Smooth muscle cell (in vitro differentiated cells): ENCODE measurements at regions not wholly inside any gene's neighbourhood (a gene's known extent, or its start where the extent isn't known, plus 50 kb on each side); places are given as distances from the start of the nearest gene placed in this dataset.
"Not testable (repeated sequence)": the region's sequence is repeated elsewhere in the genome, so short reads cannot be mapped to it uniquely, and the experiment has no call there.

ENCODE experiments used
- DNase-seq: peaks from one replicate; lab custom pipeline; 2025; ENCODE audit not compliant: unreplicated experiment; lab: John Stamatoyannopoulos, UW
- H2AFZ ChIP-seq: fragments of 200-600 bp; sonication (generic); 2 replicates; pipeline ENCODE4 v1.6.0; 2016; ENCODE audit warnings: antibody characterized with exemption, low read depth, mild to moderate bottlenecking
- H3F3A ChIP-seq: fragments of 200-600 bp; sonication (generic); 2 replicates; pipeline ENCODE4 v1.6.0; 2017; ENCODE audit warnings: antibody characterized with exemption, low read depth
- H3K27ac ChIP-seq: fragments of 200-600 bp; sonication (generic); 2 replicates; pipeline ENCODE4 v1.5.1; 2016; ENCODE audit warnings: low read depth, mild to moderate bottlenecking
- H3K27me3 ChIP-seq: fragments of 200-600 bp; sonication (generic); 2 replicates; pipeline ENCODE4 v1.6.1; 2016; ENCODE audit warnings: low read depth, mild to moderate bottlenecking
- H3K36me3 ChIP-seq: fragments of 200-600 bp; sonication (generic); 2 replicates; pipeline ENCODE4 v1.5.1; 2016; ENCODE audit warnings: low read depth
- H3K4me1 ChIP-seq: fragments of 200-600 bp; sonication (generic); 2 replicates; pipeline ENCODE4 v1.5.1; 2016; ENCODE audit warnings: low read depth
- H3K4me2 ChIP-seq: fragments of 200-600 bp; sonication (generic); 2 replicates; pipeline ENCODE4 v1.6.0; 2016; ENCODE audit warnings: mild to moderate bottlenecking
- H3K4me3 ChIP-seq: fragments of 200-600 bp; sonication (generic); 2 replicates; pipeline ENCODE4 v1.5.1; 2016; ENCODE audit warnings: mild to moderate bottlenecking
- H3K79me2 ChIP-seq: fragments of 200-600 bp; sonication (generic); 2 replicates; pipeline ENCODE4 v1.6.0; 2016; ENCODE audit warnings: low read depth, mild to moderate bottlenecking
- H3K9ac ChIP-seq: fragments of 200-600 bp; sonication (generic); 2 replicates; pipeline ENCODE4 v1.6.0; 2016; ENCODE audit warnings: low read depth
- H3K9me3 ChIP-seq: fragments of 200-600 bp; sonication (generic); replicated peaks from 2 replicates; pipeline ENCODE4 v1.5.1; 2016; ENCODE audit warnings: low read depth
- H4K20me1 ChIP-seq: fragments of 200-600 bp; sonication (generic); 2 replicates; pipeline ENCODE4 v1.6.0; 2016; ENCODE audit warnings: low read depth
- WGBS: methylation state at CpG from one replicate; pipeline ENCODE4 v1.1.7; 2016; ENCODE audit warnings: low lambda C conversion rate; 5-methylcytosine and 5-hydroxymethylcytosine counted together
- TF ChIP-seq, protein P1 (sequence below): fragments of 200-600 bp; sonication (generic); IDR thresholded peaks from 2 replicates; pipeline ENCODE4 v1.5.1; 2017; ENCODE audit warnings: borderline replicate concordance, mild to moderate bottlenecking, antibody characterized with exemption; ENCODE audit not compliant: insufficient read depth, poor library complexity, severe bottlenecking

DNA sequence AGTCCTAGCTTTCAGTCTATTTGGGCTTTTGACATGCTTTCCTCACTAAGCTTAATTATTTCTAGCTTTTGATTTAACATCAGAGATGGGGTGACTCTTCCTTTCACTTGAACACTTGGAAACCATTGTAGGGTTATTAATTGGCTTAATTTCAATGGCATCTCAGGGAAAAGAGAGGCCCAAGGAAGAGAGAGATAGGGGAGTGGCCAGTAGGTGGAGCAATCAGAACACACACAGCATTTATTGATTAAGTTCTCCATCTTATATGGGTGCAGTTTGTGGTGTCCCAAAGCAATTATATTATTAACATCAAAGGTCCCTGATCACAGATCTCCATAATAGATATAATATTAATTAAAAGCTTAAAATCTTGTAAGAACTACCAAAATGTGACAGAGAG is 1466.1 kb upstream of the SEL1L start:
- H3K27me3 ChIP-seq = no peaks in the 10 kb centered on the region
- H3K9ac ChIP-seq = no peak overlapping the region
- no peaks in the 10 kb centered on the region for H4K20me1 ChIP-seq
- TF ChIP-seq, protein P1, sequence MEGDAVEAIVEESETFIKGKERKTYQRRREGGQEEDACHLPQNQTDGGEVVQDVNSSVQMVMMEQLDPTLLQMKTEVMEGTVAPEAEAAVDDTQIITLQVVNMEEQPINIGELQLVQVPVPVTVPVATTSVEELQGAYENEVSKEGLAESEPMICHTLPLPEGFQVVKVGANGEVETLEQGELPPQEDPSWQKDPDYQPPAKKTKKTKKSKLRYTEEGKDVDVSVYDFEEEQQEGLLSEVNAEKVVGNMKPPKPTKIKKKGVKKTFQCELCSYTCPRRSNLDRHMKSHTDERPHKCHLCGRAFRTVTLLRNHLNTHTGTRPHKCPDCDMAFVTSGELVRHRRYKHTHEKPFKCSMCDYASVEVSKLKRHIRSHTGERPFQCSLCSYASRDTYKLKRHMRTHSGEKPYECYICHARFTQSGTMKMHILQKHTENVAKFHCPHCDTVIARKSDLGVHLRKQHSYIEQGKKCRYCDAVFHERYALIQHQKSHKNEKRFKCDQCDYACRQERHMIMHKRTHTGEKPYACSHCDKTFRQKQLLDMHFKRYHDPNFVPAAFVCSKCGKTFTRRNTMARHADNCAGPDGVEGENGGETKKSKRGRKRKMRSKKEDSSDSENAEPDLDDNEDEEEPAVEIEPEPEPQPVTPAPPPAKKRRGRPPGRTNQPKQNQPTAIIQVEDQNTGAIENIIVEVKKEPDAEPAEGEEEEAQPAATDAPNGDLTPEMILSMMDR = peak; percentile 34
- no peaks in the 10 kb centered on the region for H3K9me3 ChIP-seq
- no peaks in the 10 kb centered on the region for H3K36me3 ChIP-seq
- no peaks in the 10 kb centered on the region for H3F3A ChIP-seq
- DNase-seq = no peak
- no peaks in the 10 kb centered on the region for H3K4me1 ChIP-seq
- H2AFZ ChIP-seq = no peak overlapping the region
- H3K79me2 ChIP-seq = no peaks in the 10 kb centered on the region
- no peak overlapping the region for H3K4me3 ChIP-seq
- H3K4me2 ChIP-seq = no peak overlapping the region
- H3K27ac ChIP-seq = no peak overlapping the region

- TF ChIP-seq, protein P1 = no peak
- 85% methylated on average over 2 of the region's 2 CpGs for WGBS
- no peaks in the 10 kb centered on the region for H3F3A ChIP-seq
Observed at GRCh38 chr14:83004456-83005006, 1470.9 kb upstream of the SEL1L start.

DNA sequence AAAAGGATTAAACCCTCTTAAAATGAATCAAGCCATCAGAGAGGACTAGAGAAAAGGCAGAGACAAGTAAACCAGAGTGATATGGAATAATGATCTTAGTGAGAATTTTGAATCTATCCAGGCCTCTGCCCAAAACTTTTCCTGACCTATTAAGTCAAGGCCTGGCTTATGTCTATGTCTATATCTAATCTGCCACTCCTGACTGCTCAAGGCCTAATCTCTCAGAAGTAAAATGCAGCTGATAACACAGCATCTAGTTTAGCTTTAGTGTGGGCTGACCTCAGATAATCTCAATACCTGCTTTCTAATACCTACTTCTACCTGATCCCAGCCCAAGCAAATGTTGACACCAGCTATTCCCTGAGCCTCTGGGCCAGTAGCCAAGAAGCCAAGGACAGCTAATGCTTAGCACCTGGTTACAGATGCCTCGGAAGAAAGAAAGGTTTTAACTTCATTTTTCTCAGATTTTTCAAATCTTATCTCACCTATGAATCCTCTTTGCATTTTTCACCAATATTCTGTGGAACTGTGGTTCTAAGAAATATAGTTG is 1472.5 kb upstream of the SEL1L start:
- Histone ChIP-seq H3K4me3 (no peak overlapping the region), H3F3A (no peaks in the 10 kb centered on the region), H3K4me2 (no peak overlapping the region), H3K27ac (no peak overlapping the region), H3K36me3 (no peaks in the 10 kb centered on the region), H3K9me3 (no peaks in the 10 kb centered on the region), H2AFZ (no peak overlapping the region), H3K4me1 (no peaks in the 10 kb centered on the region), H3K9ac (no peak overlapping the region), H3K27me3 (no peaks in the 10 kb centered on the region), H4K20me1 (no peaks in the 10 kb centered on the region), H3K79me2 (no peaks in the 10 kb centered on the region)
- no peak for DNase-seq
- WGBS = 68% methylated on average over 1 of the region's 1 CpG
- TF ChIP-seq, protein P1 = no peak

More at GRCh38 chr14:83004456-83005006, 1470.9 kb upstream of the SEL1L start:
- no peak for DNase-seq
- H3K4me3 ChIP-seq = no peak overlapping the region
- H2AFZ ChIP-seq = no peak overlapping the region
- H3K79me2 ChIP-seq = no peaks in the 10 kb centered on the region
- H4K20me1 ChIP-seq = no peaks in the 10 kb centered on the region
- no peaks in the 10 kb centered on the region for H3K4me1 ChIP-seq
- H3K27ac ChIP-seq = no peak overlapping the region
- H3K9ac ChIP-seq = no peak overlapping the region
- H3K36me3 ChIP-seq = no peaks in the 10 kb centered on the region
- H3K27me3 ChIP-seq = no peaks in the 10 kb centered on the region
- no peaks in the 10 kb centered on the region for H3K9me3 ChIP-seq
- no peak overlapping the region for H3K4me2 ChIP-seq

GRCh38 chr14:83007052-83007451 is 1473.4 kb upstream of the SEL1L start:
- H3K27me3 ChIP-seq, H3K4me1 ChIP-seq, H3F3A ChIP-seq, DNase-seq, H3K36me3 ChIP-seq, H4K20me1 ChIP-seq, H3K9me3 ChIP-seq, H2AFZ ChIP-seq, H3K4me3 ChIP-seq, H3K9ac ChIP-seq, H3K4me2 ChIP-seq, H3K27ac ChIP-seq, H3K79me2 ChIP-seq: not testable (repeated sequence)
- 95% methylated on average over 7 of the region's 7 CpGs for WGBS
